ENCODE measurements at regions not wholly inside any gene's neighbourhood (a gene's known extent, or its start where the extent isn't known, plus 50 kb on each side); places are given as distances from the start of the nearest gene placed in this dataset.
"Not testable (repeated sequence)": the region's sequence is repeated elsewhere in the genome, so short reads cannot be mapped to it uniquely, and the experiment has no call there.

- not testable (repeated sequence) for DNase-seq
These were observed 1112.9 kb upstream of the TENM3 start for GRCh38 chr4:181130317-181130716.

- DNase-seq, result no peak
These were observed 1105.9 kb upstream of the TENM3 start for GRCh38 chr4:181137351-181137750.

GRCh38 chr4:181138116-181138515 is 1105.1 kb upstream of the TENM3 start:
- no peak for DNase-seq

GRCh38 chr4:181140037-181140603 is 1103.1 kb upstream of the TENM3 start:
- no peak for DNase-seq

- peak; percentile 88 for DNase-seq
These were observed 1099.8 kb upstream of the TENM3 start for GRCh38 chr4:181143250-181143854.

GRCh38 chr4:181146051-181146450 is 1097.2 kb upstream of the TENM3 start:
- no peak for DNase-seq

GRCh38 chr4:181147416-181147951 is 1095.7 kb upstream of the TENM3 start:
- no peak for DNase-seq

GRCh38 chr4:181148470-181148869 is 1094.7 kb upstream of the TENM3 start:
- no peak for DNase-seq

GRCh38 chr4:181150191-181150590 is 1093.0 kb upstream of the TENM3 start:
- no peak for DNase-seq

GRCh38 chr4:181151856-181152255 is 1091.3 kb upstream of the TENM3 start:
- no peak for DNase-seq

- no peak for DNase-seq
These were observed 1085.6 kb upstream of the TENM3 start for GRCh38 chr4:181157647-181158046.

GRCh38 chr4:181158971-181159370 is 1084.2 kb upstream of the TENM3 start:
- no peak for DNase-seq

GRCh38 chr4:181161669-181162068 is 1081.5 kb upstream of the TENM3 start:
- DNase-seq, result no peak

- no peak for DNase-seq
These were observed 1080.9 kb upstream of the TENM3 start for GRCh38 chr4:181162266-181162665.

- no peak for DNase-seq
These were observed 1080.5 kb upstream of the TENM3 start for GRCh38 chr4:181162676-181163075.

GRCh38 chr4:181166742-181167399 is 1076.3 kb upstream of the TENM3 start:
- no peak for DNase-seq

GRCh38 chr4:181168011-181168805 is 1075.0 kb upstream of the TENM3 start:
- no peak for DNase-seq

- DNase-seq, result no peak
These were observed 1070.2 kb upstream of the TENM3 start for GRCh38 chr4:181173046-181173445.

GRCh38 chr4:181176306-181176705 is 1066.9 kb upstream of the TENM3 start:
- DNase-seq, result no peak

- DNase-seq, result no peak
These were observed 1061.9 kb upstream of the TENM3 start for GRCh38 chr4:181181331-181181730.

GRCh38 chr4:181189751-181190150 is 1053.5 kb upstream of the TENM3 start:
- DNase-seq, result no peak

GRCh38 chr4:181193131-181193930 is 1049.9 kb upstream of the TENM3 start:
- DNase-seq, result no peak

GRCh38 chr4:181194096-181194495 is 1049.1 kb upstream of the TENM3 start:
- DNase-seq, result no peak

Measured in activated CD8-positive, alpha-beta memory T cell treated with anti-CD3 and anti-CD28 coated beads, Interleukin-2, amount 50 U/mL, for 48 hours (primary cell).